Stimulated activated CD8-positive, alpha-beta memory T cell treated with anti-CD3 and anti-CD28 coated beads, Interleukin-7, amount 100 ng/mL, for 1 hour (primary cell): ENCODE measurements at regions not wholly inside any gene's neighbourhood (a gene's known extent, or its start where the extent isn't known, plus 50 kb on each side); places are given as distances from the start of the nearest gene placed in this dataset.
"Not testable (repeated sequence)": the region's sequence is repeated elsewhere in the genome, so short reads cannot be mapped to it uniquely, and the experiment has no call there.

Source experiments
- DNase-seq, 2 donors: peaks; one replicate each; pipeline ENCODE4 v3.0.0-alpha.2; 2020; ENCODE audit warnings: low read depth in 2 of 2

- DNase-seq: no peak
These were observed 1359.4 kb upstream of the GJE1 start for GRCh38 chr6:140773276-140773675.

- DNase-seq: no peak
These were observed 1360.1 kb upstream of the GJE1 start for GRCh38 chr6:140772576-140772975.

- no peak for DNase-seq
These were observed 1364.6 kb upstream of the GJE1 start for GRCh38 chr6:140768133-140768532.

- DNase-seq: no peak
These were observed 1365.7 kb upstream of the GJE1 start for GRCh38 chr6:140766999-140767398.

GRCh38 chr6:140758169-140758877 lies 1374.4 kb upstream of the GJE1 start:
- DNase-seq: no peak

- no peak for DNase-seq
These were observed 1377.8 kb upstream of the CITED2 start for GRCh38 chr6:140752234-140752633.

GRCh38 chr6:140747114-140747513 lies 1372.7 kb upstream of the CITED2 start:
- DNase-seq: no peak

- DNase-seq: no peak
These were observed 1370.3 kb upstream of the CITED2 start for GRCh38 chr6:140744659-140745320.

GRCh38 chr6:140736231-140736630 lies 1361.8 kb upstream of the CITED2 start:
- no peak for DNase-seq

GRCh38 chr6:140732991-140733390 lies 1358.5 kb upstream of the CITED2 start:
- DNase-seq: no peak

GRCh38 chr6:140732155-140732554 lies 1357.7 kb upstream of the CITED2 start:
- DNase-seq: no peak

- no peak for DNase-seq
These were observed 1357.3 kb upstream of the CITED2 start for GRCh38 chr6:140731741-140732140.

- no peak for DNase-seq
These were observed 1355.1 kb upstream of the CITED2 start for GRCh38 chr6:140729521-140729920.

- DNase-seq: no peak
These were observed 1343.6 kb upstream of the CITED2 start for GRCh38 chr6:140718021-140718420.

- DNase-seq: no peak
These were observed 1339.0 kb upstream of the CITED2 start for GRCh38 chr6:140713495-140713894.

GRCh38 chr6:140711019-140711613 lies 1336.7 kb upstream of the CITED2 start:
- no peak for DNase-seq

GRCh38 chr6:140708441-140708840 lies 1334.0 kb upstream of the CITED2 start:
- no peak for DNase-seq

- DNase-seq: not testable (repeated sequence)
These were observed 1329.6 kb upstream of the CITED2 start for GRCh38 chr6:140704008-140704407.

- no peak for DNase-seq
These were observed 1323.1 kb upstream of the CITED2 start for GRCh38 chr6:140697585-140697984.

- no peak for DNase-seq
These were observed 1310.5 kb upstream of the CITED2 start for GRCh38 chr6:140684776-140685550.

GRCh38 chr6:140677781-140678528 lies 1303.5 kb upstream of the CITED2 start:
- no peak for DNase-seq

- DNase-seq: no peak
These were observed 1297.5 kb upstream of the CITED2 start for GRCh38 chr6:140671926-140672325.
